Body of pancreas (tissue), 4 donors: ENCODE measurements at regions not wholly inside any gene's neighbourhood (a gene's known extent, or its start where the extent isn't known, plus 50 kb on each side); places are given as distances from the start of the nearest gene placed in this dataset.
A peak's percentile ranks its signal among the peaks of the same experiment; 100 is the strongest.

Experiments used
- ATAC-seq: fragments of 150-250 bp; one replicate; pipeline ENCODE4 v1.9.1; 2016
- DNase-seq, 4 donors: peaks; one replicate each; pipeline ENCODE4 v3.0.0-alpha.2; 2019
- H3K27ac ChIP-seq, 4 donors: fragments of 200-600 bp; sonication (generic); 1 replicate in 3 of 4; 2 replicates in 1 of 4; pipeline versions ENCODE4 v1.5.1 to v1.6.1; 2016 to 2019; ENCODE audit warnings: mild to moderate bottlenecking in 1 of 4, mixed read lengths in 1 of 4, moderate library complexity in 1 of 4
- H3K27me3 ChIP-seq, 2 donors: fragments of 200-600 bp; sonication (generic); one replicate each; pipeline ENCODE4 v1.6.0; 2016; ENCODE audit warnings: mild to moderate bottlenecking in 1 of 2
- H3K36me3 ChIP-seq, 2 donors: fragments of 200-600 bp; sonication (generic); replicated peaks in 1 of 2; 2 replicates each; pipeline ENCODE4 v1.5.1; 2016; ENCODE audit warnings: low read depth in 2 of 2; ENCODE audit not compliant: insufficient read depth in 1 of 2
- H3K4me1 ChIP-seq: fragments of 200-600 bp; sonication (generic); one replicate; pipeline ENCODE4 v1.6.0; 2016
- H3K4me3 ChIP-seq, 2 donors: fragments of 200-600 bp; sonication (generic); 1 replicate in 1 of 2; 2 replicates in 1 of 2; pipeline ENCODE4 v1.5.1; 2016 to 2019
- H3K9me3 ChIP-seq, 3 donors: fragments of 200-600 bp; sonication (generic); 1 replicate in 2 of 3; 2 replicates in 1 of 3; pipeline ENCODE4 v1.5.1; 2016
- POLR2A ChIP-seq, 3 donors: fragments of 450-650 bp; IDR thresholded peaks; one replicate each; pipeline ENCODE4 v1.6.1; 2016; ENCODE audit warnings: antibody characterized with exemption in 3 of 3, mild to moderate bottlenecking in 2 of 3
- WGBS, 2 donors: methylation state at CpG; one replicate each; pipeline ENCODE4 v1.1.5; 2017; 5-methylcytosine and 5-hydroxymethylcytosine counted together
- intact Hi-C: fragments of 100-400 bp; cut with DNase I; formaldehyde crosslinking; loops from one replicate; pipeline ENCODE4 v1.15.1; 2023
- TF ChIP-seq, protein P1 (sequence below), 7 experiments: fragments of 450-650 bp in 4 of 7; fragments of 200-600 bp in 3 of 7; sonication (generic) in 3 of 7; IDR thresholded peaks; one replicate each; pipeline ENCODE4 v1.5.1; 2016 to 2019; ENCODE audit warnings: antibody characterized with exemption in 7 of 7

DNA sequence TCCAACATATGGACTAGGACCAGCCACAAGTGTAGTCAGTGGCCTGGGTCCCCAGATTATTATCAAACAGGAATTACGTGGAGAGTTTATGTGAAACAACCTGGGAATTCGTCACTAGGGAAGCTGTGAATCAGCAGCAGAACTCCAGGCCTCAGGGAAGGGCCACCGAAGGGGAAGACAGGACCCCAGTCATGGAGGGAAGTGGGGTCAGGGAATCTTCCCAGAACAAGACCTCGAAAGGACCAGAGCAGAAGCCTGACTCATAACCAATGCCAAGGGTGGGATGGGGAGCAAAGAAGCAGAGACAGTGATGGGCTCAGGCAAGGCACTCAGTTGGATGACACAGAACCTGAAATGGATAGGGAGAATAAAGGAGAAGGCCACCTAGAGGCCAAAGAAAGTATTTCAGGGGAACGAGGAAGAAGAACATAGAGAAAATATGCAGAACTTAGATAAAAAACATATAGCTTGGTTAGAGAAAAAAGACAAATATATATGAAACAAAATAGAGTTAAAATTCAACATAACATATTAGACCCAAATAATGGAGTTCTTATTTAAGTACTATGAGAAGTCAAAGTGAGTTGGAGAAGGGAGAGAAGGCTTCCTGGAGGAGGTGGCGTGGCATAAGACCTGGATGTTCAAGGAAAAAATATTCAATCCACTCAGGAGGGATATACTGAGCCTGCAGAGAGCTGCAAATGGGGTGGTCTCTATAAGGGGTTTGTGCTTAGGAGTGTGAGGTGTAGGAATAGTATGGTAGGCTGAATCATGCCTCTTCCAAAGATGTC lies 66.7 kb upstream of the CAST start:
- H3K27ac ChIP-seq = no peak overlapping the region
- H3K9me3 ChIP-seq = no peaks in the 10 kb centered on the region
- no peaks in the 10 kb centered on the region for H3K4me1 ChIP-seq
- H3K4me3 ChIP-seq = no peak overlapping the region
- DNase-seq (no peak), ATAC-seq (no peak)
- 87 to 88% methylated on average over 6 of the region's 6 CpGs for WGBS, 2 donors
- H3K27me3 ChIP-seq = no peaks in the 10 kb centered on the region
- H3K36me3 ChIP-seq = no peaks in the 10 kb centered on the region
- intact Hi-C loops = loop anchor here (5.0 kb wide), 1 partner anchor 248 kb away; no protein-coding TSS in a partner anchor
- TF ChIP-seq POLR2A (IDR thresholded peaks at IDR 0.05) = no peak
- TF ChIP-seq, protein P1, sequence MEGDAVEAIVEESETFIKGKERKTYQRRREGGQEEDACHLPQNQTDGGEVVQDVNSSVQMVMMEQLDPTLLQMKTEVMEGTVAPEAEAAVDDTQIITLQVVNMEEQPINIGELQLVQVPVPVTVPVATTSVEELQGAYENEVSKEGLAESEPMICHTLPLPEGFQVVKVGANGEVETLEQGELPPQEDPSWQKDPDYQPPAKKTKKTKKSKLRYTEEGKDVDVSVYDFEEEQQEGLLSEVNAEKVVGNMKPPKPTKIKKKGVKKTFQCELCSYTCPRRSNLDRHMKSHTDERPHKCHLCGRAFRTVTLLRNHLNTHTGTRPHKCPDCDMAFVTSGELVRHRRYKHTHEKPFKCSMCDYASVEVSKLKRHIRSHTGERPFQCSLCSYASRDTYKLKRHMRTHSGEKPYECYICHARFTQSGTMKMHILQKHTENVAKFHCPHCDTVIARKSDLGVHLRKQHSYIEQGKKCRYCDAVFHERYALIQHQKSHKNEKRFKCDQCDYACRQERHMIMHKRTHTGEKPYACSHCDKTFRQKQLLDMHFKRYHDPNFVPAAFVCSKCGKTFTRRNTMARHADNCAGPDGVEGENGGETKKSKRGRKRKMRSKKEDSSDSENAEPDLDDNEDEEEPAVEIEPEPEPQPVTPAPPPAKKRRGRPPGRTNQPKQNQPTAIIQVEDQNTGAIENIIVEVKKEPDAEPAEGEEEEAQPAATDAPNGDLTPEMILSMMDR (IDR thresholded peaks at IDR 0.05) = peak in 6 of 7 experiments; percentile 30 to 59 (median 39)

DNA sequence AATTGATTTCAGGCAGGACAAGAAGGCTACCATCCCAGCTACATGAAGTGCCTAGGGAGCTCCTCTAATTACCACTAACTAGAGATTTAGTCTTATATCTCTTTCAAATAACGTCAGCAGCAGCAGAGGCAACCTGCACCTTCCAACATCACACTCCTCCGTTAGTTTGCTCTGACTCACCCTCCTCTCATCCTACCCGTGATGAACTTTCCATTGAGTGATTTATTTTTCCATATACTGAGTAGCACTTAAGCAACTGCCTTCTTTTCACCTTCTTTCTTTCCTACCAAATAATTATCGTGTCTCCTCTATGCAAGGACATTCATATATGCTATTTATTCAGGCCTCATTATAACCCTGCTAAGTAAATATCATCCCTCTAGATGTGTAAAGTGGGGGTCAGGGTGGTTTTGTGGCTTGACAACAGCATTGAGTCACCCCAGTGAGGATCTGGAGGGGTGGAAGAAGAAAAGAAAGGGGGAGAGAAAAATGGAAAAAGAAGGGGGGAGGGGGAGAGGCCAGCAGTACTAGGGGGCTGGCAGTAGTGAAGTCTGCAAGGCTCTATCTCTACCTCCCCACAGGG lies 64.6 kb upstream of the CAST start:
- Histone ChIP-seq H3K36me3 (no peaks in the 10 kb centered on the region), H3K27me3 (no peaks in the 10 kb centered on the region), H3K27ac (no peak overlapping the region), H3K4me3 (no peak overlapping the region), H3K4me1 (peaks cover 11% of the 10 kb centered on the region), H3K9me3 (no peaks in the 10 kb centered on the region)
- ATAC-seq (no peak), DNase-seq (no peak)
- intact Hi-C loops = loop anchor here (5.0 kb wide), 1 partner anchor 250 kb away; no protein-coding TSS in a partner anchor
- TF ChIP-seq, protein P1 (IDR thresholded peaks at IDR 0.05) = no peak
- no peak for TF ChIP-seq POLR2A (IDR thresholded peaks at IDR 0.05)
- WGBS, 2 donors = 70 to 71% methylated on average over 4 of the region's 4 CpGs

DNA sequence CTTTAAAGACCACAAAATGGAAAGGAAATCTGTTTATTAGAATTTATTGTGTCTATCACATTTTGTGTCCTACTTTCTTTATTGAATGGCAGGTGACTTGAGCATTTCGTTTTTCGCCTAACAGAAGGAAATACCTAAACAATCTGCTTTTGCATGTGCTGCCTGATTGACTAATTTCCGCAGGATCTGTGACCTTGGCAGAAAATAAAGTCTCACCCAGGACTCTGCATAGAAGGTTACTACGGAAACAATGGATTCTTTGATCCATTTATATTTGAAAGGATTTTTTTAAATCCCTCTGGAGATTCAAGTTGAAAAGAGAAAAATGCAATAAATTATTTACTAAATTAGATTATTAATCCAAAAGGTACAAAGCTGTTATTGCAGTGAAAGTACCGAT lies 61.0 kb upstream of the CAST start:
- H3K27ac ChIP-seq = no peak overlapping the region
- TF ChIP-seq POLR2A (IDR thresholded peaks at IDR 0.05) = no peak
- TF ChIP-seq, protein P1 (IDR thresholded peaks at IDR 0.05) = no peak
- peak; percentile 65 for ATAC-seq
- H3K27me3 ChIP-seq = no peaks in the 10 kb centered on the region
- no peaks in the 10 kb centered on the region for H3K36me3 ChIP-seq
- intact Hi-C loops = no loop called here
- no peaks in the 10 kb centered on the region for H3K9me3 ChIP-seq
- H3K4me1 ChIP-seq = peaks cover 11% of the 10 kb centered on the region
- no peak overlapping the region for H3K4me3 ChIP-seq
- no peak for DNase-seq
- 15 to 23% methylated on average over 5 of the region's 5 CpGs for WGBS, 2 donors

DNA sequence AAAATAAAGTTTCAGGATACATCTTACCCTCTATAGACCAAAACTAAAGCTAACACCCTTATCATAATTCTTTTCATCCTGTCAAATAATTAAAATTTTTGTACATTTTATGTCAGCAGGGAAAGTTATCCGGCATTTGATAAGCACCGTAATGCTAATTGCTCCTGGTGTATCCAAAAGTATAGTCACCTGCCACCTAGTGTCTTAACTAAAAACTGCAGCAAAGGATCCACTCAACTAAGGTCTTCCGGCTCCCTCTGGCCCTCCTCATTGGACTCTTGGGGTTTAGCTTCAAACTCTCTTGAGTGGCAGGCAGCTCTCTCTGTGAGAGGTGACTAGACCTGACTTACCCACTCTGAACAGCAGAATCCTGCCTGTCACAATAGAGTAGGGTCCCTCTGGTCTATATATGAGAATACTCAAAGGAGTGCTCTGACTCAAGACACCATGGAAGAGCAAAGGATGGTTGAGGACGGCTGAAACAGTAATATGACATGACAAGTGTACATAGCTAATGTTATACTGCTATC lies 60.4 kb upstream of the CAST start:
- DNase-seq (peak; percentile 61 to 80 (median 66)), ATAC-seq (peak; percentile 89)
- Histone ChIP-seq H3K36me3 (no peaks in the 10 kb centered on the region), H3K9me3 (no peaks in the 10 kb centered on the region), H3K27me3 (no peaks in the 10 kb centered on the region), H3K27ac (peak overlapping the region in 1 of 4 donors; percentile 29), H3K4me1 (peaks cover 11% of the 10 kb centered on the region), H3K4me3 (no peak overlapping the region)
- TF ChIP-seq, protein P1 (IDR thresholded peaks at IDR 0.05) = peak; percentile 51 to 87 (median 79)
- TF ChIP-seq POLR2A (IDR thresholded peaks at IDR 0.05) = no peak
- WGBS, 2 donors = 13 to 14% methylated on average over 4 of the region's 4 CpGs
- intact Hi-C loops = no loop called here
